Transverse colon (tissue), 4 donors: ENCODE measurements at regions not wholly inside any gene's neighbourhood (a gene's known extent, or its start where the extent isn't known, plus 50 kb on each side); places are given as distances from the start of the nearest gene placed in this dataset.

Experiments used
- CTCF ChIP-seq, 5 experiments: fragments of 200-600 bp in 3 of 5; fragments of 450-650 bp in 2 of 5; sonication (generic) in 3 of 5; IDR thresholded peaks; 1 replicate in 2 of 5; 2 replicates in 3 of 5; pipeline ENCODE4 v1.5.1; 2016 to 2017; ENCODE audit warnings: antibody characterized with exemption in 5 of 5, inconsistent platforms in 3 of 5, mild to moderate bottlenecking in 2 of 5, moderate library complexity in 1 of 5
- EP300 ChIP-seq: sonication (generic); formaldehyde crosslinking; IDR thresholded peaks from one replicate; pipeline ENCODE4 v1.6.1; 2017; ENCODE audit warnings: antibody characterized with exemption, low read depth
- POLR2A ChIP-seq: fragments of 450-650 bp; IDR thresholded peaks from one replicate; pipeline ENCODE4 v1.6.1; 2016; ENCODE audit warnings: antibody characterized with exemption, mild to moderate bottlenecking, moderate library complexity
- POLR2AphosphoS5 ChIP-seq, 3 donors: sonication (generic); formaldehyde crosslinking; IDR thresholded peaks; one replicate each; pipeline ENCODE4 v1.6.1; 2016; ENCODE audit warnings: antibody characterized with exemption in 3 of 3

GRCh38 chr4:28148221-28148620, 1287.6 kb downstream of the STIM2 start:
- TF ChIP-seq CTCF (IDR thresholded peaks at IDR 0.05), result no peak
- TF ChIP-seq POLR2A, result no peak
- no peak for TF ChIP-seq EP300
- TF ChIP-seq POLR2AphosphoS5 (IDR thresholded peaks at IDR 0.05), result no peak
